NCI-H526 (cell line): ENCODE measurements at regions not wholly inside any gene's neighbourhood (a gene's known extent, or its start where the extent isn't known, plus 50 kb on each side); places are given as distances from the start of the nearest gene placed in this dataset.

Experiments
- DNase-seq, 2 experiments: peaks; one replicate each; lab custom pipeline; 2025; lab: John Stamatoyannopoulos, UW

DNA sequence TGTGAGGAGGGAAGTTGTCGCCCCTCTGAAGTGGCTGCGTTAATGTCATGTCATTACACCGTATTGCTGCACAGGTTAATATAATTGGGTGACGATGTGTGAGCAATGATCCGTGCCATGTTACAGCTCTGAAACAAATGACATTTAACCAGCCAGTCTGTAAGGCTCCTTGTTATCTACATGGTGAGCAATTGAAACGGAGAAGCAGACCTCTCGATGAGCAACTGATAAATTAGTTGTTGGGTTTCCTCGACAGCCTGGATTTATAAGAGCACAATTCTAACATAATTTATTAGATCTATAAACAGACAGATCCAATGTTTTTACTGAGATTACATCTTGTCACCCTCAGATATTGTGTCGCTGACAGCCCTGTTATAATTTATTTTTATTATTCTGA lies 49.9 kb upstream of the MAFB start:
- DNase-seq, result peak in 1 of 2 experiments; percentile 21

DNA sequence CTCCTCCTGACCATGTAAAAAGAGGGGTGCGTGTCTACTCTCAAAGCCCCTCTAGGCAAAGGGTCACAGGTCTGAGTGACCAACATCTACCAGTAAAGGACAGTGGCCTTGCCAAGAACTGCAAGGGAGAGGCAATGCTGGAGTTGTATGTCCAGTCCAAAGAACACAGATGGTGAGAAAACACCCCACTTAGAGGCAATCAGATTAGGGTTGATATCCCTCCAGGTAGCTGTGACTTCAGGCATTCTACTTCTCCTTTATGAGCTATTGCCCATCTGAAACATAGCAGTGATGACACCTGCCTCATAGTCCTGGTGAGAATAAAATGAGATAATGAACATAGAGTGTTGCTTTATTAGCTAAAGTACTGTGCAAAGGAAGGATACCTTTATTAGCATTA lies 50.8 kb upstream of the MAFB start:
- DNase-seq, result no peak

DNA sequence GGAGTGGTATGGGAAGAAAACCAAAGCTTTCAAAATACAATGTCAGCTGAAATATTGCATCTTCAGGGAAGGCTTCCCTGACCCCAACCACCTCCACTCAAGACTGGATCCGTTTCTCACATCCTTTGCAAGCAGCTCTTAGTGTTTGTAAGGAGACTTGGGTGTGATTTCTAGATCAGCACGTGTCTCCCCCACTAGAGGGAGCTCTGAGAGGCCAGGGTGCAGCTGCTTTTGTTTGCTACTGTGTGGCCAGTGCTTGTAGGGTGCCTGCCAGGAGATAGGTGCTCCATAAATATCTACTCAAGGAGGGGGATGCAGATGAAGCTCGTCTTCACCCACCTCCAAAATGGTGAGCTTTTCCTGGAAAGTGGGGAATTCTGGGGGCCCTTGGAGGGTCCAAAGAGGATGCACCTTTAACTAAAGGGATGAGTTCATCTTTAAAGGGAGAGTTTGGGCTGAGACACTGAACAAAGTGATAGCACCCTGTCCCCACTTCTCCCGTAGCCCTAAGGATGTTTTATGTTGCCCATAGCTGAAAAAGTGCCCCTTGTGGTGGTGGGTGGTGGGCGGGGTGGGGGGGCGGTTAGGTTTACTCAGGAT lies 52.6 kb upstream of the MAFB start:
- DNase-seq, result peak; percentile 43 to 75

DNA sequence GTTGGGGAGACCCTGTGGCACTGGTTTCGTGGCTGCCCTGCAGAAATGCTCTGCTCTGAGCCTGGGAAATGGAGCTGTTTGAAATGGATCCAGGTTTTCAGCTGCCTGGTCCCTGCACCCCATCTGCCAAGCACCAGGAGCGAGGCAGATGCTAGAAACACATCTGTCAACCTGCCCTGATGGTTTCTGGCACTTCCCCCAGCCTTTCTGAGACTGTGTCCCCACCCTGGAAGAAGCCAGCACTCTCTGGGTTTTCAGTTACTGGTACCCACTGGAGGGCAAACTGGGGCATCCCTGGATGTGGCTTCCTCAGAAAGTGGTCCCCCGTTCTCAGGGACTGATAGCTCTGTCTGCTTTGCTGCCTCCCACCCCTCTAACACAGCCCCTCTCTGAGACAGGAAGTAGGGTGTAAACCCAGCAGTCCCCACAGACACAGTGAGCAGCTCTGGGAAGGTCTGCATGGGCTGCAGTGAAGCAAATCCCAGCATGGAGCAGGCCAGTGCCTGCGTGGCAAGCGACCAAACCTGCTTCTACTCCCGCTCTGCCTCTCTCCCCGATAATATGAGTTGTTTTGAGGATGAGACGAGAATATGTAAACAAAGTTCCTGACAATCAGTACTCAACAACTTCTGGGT lies 54.2 kb upstream of the MAFB start:
- DNase-seq, result peak in 1 of 2 experiments; percentile 18

DNA sequence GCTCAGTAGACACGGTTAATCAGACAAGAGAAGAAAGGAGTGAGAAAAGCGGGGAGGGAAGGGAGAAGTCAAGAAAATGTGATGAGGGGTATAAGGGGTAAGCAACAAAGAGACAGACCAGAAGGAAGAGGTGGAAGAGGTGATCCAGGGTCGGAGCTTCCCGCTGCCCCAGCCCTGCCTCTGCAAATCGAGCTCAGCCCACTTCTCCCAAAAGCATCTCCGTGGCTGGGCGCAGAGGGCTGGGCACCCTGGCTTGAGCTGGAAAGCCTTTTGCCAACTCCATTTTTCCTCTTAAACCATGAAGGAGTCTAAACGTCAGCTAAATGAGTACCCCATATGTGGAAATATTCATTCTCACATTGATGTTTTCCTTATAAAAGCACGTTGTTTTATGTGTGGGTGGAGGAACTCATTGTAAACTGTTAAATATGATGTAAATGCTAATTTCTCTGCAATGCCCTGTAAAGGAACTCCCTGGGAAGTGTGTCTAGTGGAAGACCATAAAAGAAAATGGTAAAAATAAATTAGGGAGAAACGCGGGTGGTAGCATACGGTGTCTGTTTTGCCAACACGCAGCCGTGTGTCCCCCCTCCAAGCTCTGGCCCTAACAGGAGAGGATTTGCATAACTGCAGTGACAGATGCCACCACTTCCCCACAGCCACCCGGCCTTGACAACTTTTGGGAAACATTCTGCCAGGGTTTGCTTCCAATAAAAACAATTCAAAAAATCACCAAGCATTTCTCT lies 55.2 kb upstream of the MAFB start:
- DNase-seq, result peak; percentile 84 to 93

DNA sequence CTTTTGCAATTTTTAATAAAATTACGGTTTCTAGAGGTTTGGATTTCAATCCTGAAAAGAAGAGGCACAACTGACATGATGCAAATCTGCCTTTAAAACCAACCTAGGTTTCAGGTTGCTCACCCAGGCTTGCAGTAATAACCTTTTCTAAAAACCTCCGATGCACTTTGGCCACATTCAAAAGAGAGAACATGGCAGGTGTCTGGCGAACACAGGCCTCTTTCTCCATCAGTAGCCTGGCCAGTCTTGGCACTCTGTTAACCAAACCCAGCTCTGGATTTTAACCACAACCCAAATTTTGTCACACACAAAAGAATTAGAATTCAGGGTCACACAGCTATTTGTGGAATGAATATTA lies 55.8 kb upstream of the MAFB start:
- peak; percentile 84 to 93 for DNase-seq

DNA sequence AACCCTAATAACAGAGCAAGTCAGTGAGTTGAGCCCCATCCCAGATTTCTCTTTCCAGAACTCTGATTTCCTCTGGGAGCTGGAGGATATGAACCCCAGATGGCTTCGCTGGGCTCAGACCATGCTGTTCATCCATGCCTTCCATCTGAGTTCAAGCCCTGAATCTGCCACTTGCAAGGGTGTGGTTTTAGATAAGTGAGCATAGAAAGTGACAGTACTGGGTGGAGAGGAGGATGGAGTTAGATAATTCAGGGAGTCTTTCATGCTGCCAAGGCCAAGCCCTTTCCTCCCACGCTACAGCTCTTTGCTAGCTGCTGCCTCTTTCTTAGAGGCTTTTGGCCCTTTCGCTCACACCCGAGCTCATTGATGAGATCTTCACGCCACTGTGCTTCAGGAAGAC lies 57.2 kb upstream of the MAFB start:
- DNase-seq, result no peak

DNA sequence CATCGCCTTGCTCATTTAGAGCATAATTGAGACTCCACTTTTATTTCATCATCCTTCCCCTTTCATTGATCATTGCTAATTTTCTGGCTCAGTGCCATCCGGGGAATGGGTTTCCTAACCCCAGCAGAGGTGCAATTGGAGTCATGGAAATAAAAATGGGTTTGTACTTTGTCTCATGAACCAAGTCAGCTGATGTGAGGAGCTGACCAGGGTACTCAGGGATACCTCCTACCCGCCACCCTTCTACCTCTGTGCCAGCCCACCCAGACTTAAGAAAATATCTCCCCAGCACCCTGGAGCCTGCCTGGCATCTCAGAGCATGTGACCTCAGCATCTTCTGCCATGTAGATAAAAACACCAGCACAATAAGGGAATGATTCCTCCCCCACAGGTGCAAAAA lies 59.1 kb upstream of the MAFB start:
- DNase-seq, result no peak

DNA sequence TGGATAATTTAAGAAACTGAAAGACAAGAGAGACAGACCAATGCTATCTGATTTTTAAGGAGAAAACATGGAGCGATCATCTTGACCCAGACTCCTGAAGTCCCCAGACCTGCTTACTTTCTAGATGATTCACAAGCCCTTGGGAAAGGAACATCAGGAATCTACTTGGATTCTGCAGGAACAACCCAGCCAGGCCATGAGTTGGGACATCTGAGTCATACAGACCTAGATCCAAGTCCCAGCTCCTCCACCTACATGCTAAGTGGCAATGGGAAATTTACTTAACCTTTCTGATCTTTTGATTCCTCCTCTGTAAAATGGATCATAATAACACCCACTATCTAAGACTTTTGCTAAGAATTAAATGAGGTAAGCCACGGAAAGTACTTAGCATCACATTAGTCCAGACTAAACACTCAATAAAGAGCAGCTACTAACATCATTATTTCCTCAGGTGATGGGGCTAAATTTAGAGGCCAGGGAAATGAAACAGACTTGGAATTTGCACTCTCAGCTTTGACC lies 61.0 kb upstream of the MAFB start:
- no peak for DNase-seq

DNA sequence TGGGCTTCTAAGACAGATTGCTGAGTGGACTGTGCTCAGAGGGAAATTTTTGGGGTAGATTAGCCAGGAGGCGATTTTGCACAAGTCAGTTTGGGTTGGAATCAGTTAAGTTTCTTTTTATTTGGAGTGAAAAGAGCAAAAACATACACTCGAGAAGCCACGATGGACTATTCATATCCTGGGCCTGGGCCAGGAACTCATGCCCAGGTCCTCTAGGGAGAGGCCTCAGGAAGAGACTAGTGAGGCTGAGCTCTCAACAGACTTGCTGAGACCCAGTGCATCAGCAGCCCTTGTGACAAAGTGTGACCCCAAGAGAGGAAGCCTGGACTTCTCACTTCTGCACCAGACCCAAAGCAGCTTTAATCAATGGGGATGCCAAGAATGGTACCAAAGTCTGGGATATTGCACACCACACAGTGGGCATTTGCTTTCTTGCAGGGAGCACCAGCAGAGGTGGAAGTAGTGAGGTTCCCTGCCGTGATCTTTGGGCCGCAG lies 61.6 kb upstream of the MAFB start:
- no peak for DNase-seq

DNA sequence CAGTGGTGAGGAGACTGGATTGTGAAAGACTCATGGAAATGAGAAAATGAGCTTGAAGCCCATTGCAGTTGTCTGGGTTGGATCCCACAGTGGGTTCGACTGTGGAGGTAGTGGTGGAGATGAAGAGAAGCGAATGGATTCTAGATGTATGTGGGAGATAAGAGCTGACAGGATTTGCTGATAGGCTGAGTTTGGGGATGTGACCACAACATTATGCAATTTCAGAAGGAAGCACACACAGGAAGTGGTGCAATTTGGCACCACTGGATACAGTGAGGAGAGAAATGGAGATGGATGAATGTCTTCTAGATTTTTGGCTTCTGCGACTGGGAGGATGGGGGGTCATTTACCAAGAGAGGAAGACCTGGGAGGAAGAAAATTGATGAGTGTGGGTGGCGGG lies 64.4 kb upstream of the MAFB start:
- DNase-seq, result no peak

DNA sequence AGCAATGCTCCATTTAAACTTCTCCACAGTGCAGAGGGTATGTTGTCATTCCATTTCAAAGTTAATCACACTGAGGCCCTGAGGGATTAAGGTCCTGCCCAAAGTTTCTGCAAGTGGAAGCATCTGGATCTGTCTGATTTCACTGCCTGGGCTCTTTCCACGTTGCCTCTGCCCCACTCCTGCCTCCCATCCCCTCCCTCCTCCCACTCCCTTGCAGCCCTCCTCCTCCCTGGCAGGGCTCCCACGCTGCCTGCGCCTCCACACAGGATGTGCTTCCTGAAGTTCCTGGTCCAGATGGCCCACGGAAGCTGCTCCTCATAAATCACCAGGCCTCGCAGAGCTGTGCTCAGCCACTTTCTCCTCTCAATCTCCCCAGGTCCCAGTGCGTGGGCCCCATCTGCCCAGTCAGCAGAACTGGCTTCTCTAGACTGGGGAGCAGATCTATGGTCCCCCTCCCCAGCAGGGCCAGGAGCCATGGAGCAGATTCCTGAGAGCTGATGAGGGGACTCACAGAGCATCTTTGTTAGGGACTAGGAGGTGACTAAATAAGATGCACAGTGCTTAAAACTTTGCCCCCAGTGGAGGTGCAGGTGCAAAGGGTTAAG lies 65.4 kb upstream of the MAFB start:
- DNase-seq, result no peak

DNA sequence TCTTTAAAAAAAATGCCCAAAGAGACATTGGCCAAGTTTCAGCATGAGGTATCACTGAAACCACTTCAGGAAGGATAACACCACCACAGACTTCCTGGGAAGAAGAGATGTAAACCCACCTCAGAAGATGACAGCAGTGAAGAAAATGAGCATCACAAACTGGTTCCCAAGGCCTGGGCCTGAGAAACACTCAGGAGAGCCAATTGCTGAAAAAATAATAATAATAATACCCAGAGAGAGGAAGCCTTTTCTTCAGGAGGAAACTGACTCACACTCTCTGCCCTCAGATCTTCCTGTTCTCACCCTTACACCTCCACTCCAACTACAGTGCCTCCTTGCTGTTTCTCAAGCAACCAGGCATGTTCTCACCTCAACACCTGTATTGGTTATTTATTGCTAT lies 68.1 kb upstream of the MAFB start:
- DNase-seq, result no peak

DNA sequence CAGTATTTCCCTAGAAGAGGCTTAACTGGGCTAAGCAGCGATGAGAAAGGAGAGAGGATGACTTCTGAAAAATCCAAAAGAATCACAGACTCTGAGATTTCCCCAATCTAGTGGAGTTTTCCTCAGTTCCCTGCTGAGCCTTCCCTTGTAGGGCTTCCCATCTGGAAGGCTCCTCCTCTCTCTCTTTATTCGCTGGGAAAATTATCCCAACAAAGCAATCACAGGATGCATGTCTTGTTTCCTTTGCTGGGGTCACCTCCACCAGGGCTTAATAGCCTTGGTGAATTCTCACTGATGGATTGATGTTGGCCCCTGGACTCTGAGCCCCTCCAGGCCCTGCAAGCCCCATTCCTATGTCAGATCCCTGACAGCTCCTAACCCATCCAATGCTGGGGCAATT lies 69.8 kb upstream of the MAFB start:
- DNase-seq, result no peak

DNA sequence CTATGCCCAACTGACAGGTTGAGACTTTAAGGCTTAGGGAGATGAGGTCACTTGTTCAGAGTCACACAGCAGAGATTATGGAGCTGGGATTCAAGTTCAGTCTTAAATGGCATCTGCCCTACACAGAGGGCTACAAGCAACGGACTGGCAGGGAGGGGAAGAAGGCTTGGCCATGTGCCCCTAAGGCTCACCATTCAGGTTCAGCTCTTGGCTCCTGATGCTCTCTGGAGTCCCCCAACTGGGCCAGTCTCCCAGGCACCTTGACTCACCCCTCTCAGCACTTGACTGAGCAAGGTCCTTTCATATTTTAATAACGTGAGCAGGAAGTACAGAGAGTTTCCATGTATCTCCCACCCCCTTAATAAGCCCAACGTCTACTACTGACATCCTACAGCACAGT lies 71.4 kb upstream of the MAFB start:
- no peak for DNase-seq

DNA sequence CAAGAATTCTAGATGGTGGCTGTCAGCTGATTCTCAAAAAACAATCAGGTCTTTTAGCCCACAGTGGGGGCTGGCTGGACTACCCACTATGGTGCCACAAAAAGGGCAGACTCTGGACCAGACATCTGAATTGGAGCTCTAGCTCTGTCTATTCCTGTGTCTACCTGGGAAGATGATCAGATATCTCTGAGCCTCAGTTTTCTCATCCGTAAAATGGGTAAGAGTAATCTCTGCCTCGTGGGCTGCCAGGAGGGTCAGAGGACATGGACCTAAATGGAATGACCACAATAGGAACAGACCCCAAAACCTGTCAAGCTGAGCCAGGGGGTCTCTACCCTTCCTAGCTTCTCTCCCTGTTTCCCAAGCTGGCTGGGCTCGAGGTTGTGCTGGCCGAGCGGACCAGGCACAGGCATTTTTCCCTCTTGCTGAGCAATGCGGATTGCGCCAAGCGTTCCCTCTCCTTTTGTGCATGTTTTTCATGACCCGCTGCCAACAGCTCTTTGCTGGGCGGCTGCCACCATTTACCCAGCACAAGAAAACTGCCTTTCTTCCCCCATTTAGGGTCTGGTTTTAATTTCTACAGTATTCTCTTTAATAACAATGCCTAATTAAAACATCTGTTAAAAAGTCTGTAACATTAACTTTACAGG lies 74.7 kb upstream of the MAFB start:
- DNase-seq, result no peak

DNA sequence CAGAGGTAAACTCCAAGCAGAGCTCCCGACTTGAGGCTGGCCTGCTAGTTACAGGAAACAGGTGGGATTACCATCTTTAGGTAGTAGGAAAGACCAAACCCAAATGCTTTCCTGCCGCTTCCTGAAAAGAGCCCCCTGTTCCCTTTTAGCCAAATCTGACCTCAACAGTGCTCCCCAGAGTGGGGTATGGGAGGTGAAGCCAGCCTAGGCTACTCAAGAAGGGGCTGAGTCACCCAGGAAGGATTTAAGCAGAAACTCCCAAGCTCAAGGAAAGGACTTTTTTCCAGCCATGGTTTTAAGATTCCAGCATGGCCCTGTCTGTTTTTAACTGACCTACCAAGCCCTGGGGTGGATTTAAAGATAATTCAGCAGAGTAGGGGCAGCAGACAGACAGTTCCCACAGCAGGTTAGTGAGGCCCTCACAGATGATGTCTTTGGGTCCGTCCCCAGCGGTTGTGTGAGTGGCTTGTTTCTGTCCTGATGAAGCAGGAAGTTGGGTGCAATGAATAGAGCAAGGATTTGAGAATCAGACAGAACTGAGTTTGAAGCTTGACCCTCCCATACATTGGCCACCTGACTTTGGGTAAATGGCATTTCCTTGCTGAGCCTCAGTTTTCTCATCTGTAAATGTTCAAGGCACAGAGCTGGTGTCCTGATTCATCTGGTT lies 76.9 kb upstream of the MAFB start:
- no peak for DNase-seq

DNA sequence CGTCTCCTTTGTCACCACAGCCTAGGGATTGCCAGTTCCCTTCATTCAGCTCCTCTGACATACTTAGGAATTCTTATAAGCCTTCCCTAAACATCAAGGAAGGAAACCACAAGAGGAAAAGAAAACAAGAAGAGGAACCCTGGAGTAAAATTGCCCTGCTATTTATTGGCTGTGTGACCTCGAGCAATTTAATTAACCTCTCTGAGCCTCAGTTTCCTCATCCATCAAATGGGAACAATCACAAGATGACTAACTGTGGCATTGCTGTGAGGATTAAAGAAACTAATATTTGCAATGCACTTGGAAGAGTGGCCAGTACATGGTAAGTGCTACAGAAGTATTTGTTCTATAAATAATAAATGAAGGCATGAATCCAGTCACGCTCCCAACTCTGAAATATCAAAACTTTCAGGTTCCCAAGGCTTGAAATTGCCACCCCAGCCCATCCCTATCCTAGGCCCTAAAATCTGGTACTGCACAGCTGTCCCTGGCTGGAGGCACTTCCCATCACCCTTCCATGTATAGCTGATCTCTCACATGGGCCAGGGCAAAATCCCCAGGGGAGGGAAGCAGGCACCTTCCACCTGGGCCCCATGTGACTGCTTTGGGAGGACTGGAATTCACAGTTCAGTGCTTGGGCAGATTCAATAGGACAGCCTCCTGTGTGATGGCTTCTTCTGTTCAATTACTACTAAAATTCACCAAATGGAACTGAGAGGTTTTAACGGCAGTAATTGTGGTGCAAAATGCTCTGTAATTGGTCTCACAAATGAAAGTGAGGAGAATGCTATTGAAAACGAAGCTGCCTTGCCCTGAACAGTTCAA lies 78.0 kb upstream of the MAFB start:
- no peak for DNase-seq

DNA sequence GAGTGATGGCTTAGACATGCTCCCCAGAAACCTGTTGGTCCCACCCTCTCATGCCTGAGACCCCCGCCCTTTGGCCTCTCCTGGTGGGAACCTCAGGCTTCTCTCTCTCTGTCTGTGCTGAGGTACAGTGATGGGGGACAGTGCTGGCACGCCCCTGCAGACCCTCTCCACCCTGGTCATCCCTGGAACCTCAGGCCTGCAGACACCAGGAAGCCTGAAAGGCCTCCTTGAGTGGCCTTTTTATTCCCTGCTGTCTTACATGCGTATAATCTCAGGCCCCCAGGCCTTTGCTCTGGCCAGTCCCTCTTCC lies 78.5 kb upstream of the MAFB start:
- DNase-seq, result no peak

DNA sequence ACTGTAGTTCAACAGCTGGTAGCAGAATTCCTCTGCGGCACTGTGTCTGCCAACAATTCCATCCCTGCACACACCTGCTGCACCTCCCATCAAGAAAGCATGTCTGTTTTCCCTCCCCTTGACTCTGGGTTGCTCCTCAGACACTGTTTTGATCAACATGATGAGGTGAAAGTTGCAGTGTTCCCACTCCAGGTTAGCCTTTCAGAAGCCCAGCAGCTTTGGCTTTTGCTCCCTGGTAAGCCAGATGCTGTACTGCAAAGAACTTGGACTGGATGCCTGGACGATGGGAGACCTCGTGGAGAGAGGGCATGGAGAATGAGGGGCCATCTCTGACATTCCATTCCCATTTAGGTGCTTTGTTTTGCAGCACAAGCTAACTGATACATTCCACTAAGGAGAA lies 79.1 kb upstream of the MAFB start:
- DNase-seq, result no peak

DNA sequence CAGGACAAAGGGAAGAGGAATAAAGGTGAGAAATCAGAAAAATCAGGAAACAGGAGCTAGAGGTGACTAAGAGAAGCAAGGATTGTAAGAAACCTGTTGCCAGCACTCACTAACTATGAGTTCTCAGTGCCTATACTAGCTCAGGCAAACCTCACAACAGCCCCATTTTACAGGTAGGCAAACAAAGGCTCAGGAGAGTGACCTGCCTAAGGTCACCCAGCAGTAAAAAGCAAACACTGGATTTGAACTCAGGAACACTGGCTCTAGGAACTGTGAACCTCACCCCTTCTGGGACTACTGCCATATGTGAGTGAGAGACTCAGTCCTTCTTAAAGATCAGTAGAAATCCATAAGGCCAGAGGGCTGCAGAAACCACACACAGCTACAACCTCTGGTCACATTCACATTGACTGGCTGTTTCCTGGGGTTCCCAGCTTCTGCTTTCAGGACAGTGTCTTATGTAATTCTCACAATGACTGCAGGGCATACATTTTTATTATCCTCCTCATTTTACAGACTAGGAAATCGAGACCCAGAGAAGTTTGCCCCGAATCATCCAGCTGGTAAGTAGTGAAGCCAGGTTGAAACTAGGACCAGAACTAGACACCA lies 80.7 kb upstream of the MAFB start:
- DNase-seq, result no peak
